ENCODE measurements at regions not wholly inside any gene's neighbourhood (a gene's known extent, or its start where the extent isn't known, plus 50 kb on each side); places are given as distances from the start of the nearest gene placed in this dataset.

DNA sequence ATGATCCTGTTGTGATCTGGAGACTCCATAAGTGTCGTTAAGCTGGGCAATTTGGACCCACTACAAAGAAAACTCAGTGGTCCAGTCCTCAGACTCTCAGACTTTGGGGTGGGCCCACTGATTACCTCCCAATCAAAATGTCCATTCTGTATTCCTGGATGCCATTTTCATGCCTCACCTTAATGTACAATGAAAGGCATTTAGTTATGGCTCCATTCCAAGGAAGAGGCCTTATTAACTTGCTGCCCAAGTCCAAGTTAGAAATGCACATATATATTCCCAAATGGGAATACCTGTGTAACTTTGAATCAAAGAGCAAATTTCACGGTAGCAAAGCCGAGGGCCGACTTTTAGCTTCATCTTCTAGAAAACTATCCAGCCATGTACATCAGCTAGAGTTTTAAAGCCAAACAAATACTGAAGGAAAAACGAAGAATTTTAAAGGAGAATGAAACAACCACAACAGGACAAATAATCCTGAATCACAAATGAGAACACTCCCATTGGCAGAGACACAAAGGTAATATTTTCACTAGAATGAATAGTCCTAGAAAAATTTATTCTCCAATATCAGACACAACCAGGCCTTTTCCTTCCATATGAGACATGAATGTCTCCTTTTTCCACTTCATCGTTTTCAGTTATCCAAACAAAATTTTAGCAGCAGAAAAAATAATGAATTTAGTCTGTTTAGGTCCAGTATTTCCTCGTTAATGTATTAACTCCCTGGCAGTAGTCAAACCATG, 63.7 kb upstream of the HHIP start:
- DNase-seq = no peak
- in situ Hi-C loops (cut with HindIII; ENCODE audit: low pct_ligation_motif_present, low pct_unique_long_range_greater_than_20kb, low sequenced_read_pairs) = no loop called here

DNA sequence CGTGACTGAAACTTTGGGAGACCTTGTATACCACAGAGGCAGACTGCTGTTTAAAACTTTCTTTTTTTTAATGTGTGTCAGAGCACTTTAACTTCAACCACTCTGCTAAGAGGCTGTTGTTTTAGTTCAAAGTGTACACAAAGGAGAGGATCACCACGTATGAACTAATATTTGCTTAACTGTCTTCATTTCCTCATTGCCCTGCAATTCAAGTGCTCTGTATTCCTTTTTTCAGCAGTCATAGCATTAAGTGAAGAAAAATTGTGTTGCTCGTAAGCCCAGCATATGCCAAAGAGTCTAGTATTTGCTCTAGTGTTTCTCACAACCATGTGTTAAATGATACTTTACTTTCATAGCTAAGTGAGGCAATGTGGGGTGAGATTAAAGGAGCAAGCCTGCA, 63.0 kb upstream of the HHIP start:
- in situ Hi-C loops (cut with HindIII; ENCODE audit: low pct_ligation_motif_present, low pct_unique_long_range_greater_than_20kb, low sequenced_read_pairs) = no loop called here
- DNase-seq = no peak

DNA sequence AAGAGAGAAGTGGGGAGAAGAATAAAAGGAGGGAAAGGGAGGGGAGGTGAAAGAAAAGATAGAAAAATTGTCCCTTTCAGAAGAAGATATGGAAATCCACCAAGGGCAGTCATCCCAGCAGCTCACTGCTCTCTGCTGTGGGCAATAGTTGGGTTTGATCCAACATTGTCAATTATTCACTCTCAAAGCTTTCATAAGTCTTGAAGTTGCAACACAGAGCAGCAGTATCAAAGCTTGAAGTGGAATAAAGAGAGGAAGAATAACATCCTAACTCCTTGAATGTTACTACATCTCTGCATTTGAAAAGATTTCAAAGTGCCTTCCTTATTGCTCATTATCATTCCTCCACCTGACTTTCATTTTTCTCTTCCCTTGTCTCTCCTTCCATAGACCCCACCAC, 62.3 kb upstream of the HHIP start:
- DNase-seq = peak; percentile 42
- in situ Hi-C loops (cut with HindIII; ENCODE audit: low pct_ligation_motif_present, low pct_unique_long_range_greater_than_20kb, low sequenced_read_pairs) = no loop called here

DNA sequence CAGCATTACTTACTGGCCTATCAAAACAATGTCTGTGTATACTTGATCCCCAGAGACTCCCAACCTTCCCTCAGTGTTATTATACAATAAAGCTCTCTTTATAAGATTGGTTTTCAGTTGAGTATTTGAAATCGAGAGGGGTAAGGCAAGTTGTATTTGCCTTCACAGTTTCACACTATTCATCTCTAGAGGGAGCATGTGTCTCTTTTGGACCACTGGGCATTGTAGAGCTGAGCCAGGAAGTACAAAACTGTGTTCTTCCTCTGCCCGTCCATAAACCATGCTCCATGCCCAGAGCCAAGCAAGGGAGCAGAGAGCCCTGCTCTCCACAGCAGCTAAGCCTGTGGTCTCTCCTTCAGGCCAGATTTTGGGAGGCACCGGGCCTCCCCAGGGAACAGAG, 61.5 kb upstream of the HHIP start:
- in situ Hi-C loops (cut with HindIII; ENCODE audit: low pct_ligation_motif_present, low pct_unique_long_range_greater_than_20kb, low sequenced_read_pairs) = no loop called here
- DNase-seq = no peak

DNA sequence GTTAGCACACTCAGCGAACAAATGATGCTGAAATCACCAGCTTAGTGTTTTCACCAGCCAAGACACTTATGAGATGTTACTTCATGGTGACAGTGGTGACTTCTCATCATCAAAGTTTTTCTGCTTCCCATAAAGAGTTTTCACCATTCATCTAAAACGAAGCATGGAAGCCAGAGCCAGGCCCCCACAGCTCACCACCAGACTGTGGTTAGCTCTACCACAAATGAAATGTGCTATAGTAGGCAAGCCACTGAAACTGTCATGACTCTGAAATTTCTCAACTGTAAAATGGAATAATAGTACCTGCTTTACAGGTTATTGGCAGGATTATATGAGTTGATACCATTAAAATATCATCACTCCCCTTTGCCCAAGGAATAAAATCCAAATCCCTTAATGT, 56.4 kb upstream of the HHIP start:
- in situ Hi-C loops (cut with HindIII; ENCODE audit: low pct_ligation_motif_present, low pct_unique_long_range_greater_than_20kb, low sequenced_read_pairs) = no loop called here
- no peak for DNase-seq

DNA sequence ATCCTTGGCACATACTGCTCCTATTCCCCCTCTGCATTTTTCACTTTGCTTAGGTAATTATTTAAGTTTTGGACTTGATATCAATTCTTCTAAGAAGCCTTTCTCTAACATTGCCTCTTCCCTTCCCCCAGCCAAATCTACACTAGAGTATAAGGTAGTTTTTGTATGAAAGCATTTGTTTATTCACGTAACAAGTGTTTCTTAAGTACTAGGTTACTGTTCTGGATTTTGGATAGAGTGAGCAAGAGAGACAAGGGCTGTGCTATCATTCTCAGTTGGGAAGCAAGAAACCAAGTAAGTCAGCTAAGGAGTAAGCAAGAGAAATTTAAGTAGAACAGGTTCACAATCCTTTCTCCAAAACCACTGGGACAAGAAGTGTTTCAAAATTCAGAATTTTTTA, 55.9 kb upstream of the HHIP start:
- in situ Hi-C loops (cut with HindIII; ENCODE audit: low pct_ligation_motif_present, low pct_unique_long_range_greater_than_20kb, low sequenced_read_pairs) = no loop called here
- no peak for DNase-seq

DNA sequence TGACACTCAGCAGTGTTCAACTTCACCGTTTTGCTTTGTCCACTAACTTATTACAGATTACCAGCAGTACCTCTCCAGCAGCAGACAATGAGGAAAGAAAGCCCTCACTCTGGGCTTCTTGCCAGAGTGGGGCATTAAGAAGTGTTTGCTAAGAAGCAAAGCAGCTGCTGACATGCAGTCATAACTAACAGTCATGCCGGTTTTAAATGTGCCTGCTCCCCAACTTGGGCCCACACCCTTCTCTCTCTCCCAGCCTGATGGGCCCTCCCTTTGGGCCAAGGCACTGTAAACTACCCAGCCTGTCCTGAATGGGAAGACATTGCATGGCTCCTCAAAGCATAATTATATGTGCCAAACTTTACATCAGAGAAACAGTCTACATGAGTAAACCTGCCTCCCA, 54.6 kb upstream of the HHIP start:
- in situ Hi-C loops (cut with HindIII; ENCODE audit: low pct_ligation_motif_present, low pct_unique_long_range_greater_than_20kb, low sequenced_read_pairs) = no loop called here
- DNase-seq = no peak

DNA sequence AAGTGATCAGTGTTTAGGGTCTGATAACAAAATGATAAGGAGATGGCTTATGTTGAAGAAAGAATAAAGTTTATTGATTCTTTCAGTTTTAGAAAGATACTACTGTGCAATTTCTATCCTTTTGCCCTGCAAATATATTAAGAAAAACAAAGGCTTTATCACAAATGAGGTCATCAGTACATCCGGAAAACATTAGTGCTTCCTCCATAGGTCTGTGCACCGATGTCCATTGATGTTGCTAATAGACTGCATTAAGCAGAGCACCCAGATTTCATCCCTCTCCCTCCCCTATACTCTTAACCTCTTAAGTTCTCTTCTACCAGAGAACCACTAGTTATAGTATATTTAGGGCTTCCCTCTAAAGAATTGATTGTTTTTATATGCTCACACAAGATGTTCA, 53.7 kb upstream of the HHIP start:
- in situ Hi-C loops (cut with HindIII; ENCODE audit: low pct_ligation_motif_present, low pct_unique_long_range_greater_than_20kb, low sequenced_read_pairs) = no loop called here

DNA sequence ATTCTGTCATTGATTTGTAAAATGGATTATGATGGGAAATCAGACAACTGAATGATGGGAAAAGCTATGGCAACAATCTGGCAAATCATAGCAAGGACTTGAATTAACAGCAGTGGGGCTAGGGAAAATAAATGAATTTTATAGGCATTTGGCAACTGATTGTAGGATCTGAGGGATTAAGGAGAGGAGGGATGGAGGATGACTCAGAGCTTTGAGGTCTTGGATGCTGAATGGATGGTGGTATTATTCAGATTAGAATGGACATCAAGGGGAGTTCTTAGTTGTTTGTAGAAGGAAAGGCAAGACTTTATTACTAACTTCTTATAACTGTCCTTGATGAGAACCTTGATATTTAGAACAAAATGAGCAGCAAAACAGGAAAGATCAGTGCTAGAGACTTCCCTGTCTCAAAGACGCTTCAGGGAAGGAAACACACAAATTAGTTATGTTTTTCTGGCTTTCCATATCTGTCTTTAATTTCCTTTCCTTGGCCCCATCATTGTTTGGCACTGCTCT, 51.4 kb upstream of the HHIP start:
- in situ Hi-C loops (cut with HindIII; ENCODE audit: low pct_ligation_motif_present, low pct_unique_long_range_greater_than_20kb, low sequenced_read_pairs) = no loop called here

More for the DNA sequence above, 53.7 kb upstream of the HHIP start:
- no peak for DNase-seq

DNA sequence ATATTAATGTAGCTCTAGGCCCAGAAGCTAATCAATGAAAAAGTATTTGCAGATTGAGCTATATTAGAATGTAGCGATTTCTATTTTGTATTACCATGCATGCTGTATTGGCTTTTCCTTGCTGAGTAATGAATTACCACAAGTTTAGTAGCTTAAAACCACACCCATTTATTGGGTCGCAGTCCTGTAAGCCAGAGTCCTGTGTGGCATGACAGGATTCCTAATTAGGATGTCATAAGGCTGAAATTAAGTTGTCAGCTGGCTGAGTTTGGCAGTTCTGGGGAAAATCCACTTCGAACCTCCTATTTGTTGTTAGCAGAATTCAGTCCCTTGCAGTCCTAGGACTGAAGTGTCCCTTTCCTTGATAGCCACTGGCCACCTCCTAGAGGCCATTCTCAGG, 50.3 kb upstream of the HHIP start:
- no peak for DNase-seq
- in situ Hi-C loops (cut with HindIII; ENCODE audit: low pct_ligation_motif_present, low pct_unique_long_range_greater_than_20kb, low sequenced_read_pairs) = no loop called here

More for the DNA sequence above, 51.4 kb upstream of the HHIP start:
- DNase-seq = no peak

Measured in ACHN (cell line).